Uterus (tissue), 3 donors: ENCODE measurements at regions not wholly inside any gene's neighbourhood (a gene's known extent, or its start where the extent isn't known, plus 50 kb on each side); places are given as distances from the start of the nearest gene placed in this dataset.

Source experiments
- DNase-seq, 2 donors: peaks; one replicate each; pipeline ENCODE4 v3.0.0-alpha.2; 2019 to 2020
- H3K27ac ChIP-seq, 2 donors: fragments of 200-600 bp; sonication (generic); 1 replicate in 1 of 2; 2 replicates in 1 of 2; pipeline ENCODE4 v1.5.1; 2016 to 2018
- H3K27me3 ChIP-seq, 2 donors: fragments of 200-600 bp; sonication (generic); one replicate each; pipeline ENCODE4 v1.5.1; 2018 to 2019; ENCODE audit warnings: control low read depth in 1 of 2
- H3K36me3 ChIP-seq, 2 donors: fragments of 200-600 bp; sonication (generic); one replicate each; pipeline ENCODE4 v1.5.1; 2019; ENCODE audit warnings: control low read depth in 1 of 2
- H3K4me1 ChIP-seq, 2 donors: fragments of 200-600 bp; sonication (generic); one replicate each; pipeline ENCODE4 v1.5.1; 2018 to 2019; ENCODE audit warnings: control low read depth in 1 of 2
- H3K4me3 ChIP-seq, 2 donors: fragments of 200-600 bp; sonication (generic); 1 replicate in 1 of 2; 2 replicates in 1 of 2; pipeline ENCODE4 v1.5.1; 2018 to 2019; ENCODE audit warnings: mild to moderate bottlenecking in 1 of 2
- H3K9me3 ChIP-seq, 2 donors: fragments of 200-600 bp; sonication (generic); one replicate each; pipeline ENCODE4 v1.5.1; 2019; ENCODE audit warnings: control low read depth in 1 of 2
- POLR2A ChIP-seq, 2 donors: fragments of 450-650 bp; IDR thresholded peaks; one replicate each; pipeline ENCODE4 v1.6.1; 2016; ENCODE audit warnings: antibody characterized with exemption in 2 of 2, mild to moderate bottlenecking in 1 of 2, moderate library complexity in 1 of 2
- intact Hi-C: fragments of 100-400 bp; cut with DNase I; formaldehyde crosslinking; loops from one replicate; pipeline ENCODE4 v1.15.1; 2023; ENCODE audit warnings: low total_unique reads
- TF ChIP-seq, protein P1 (sequence below), 4 experiments: fragments of 200-600 bp in 2 of 4; fragments of 450-650 bp in 2 of 4; sonication (generic) in 2 of 4; IDR thresholded peaks; one replicate each; pipeline ENCODE4 v1.5.1; 2016 to 2019; ENCODE audit warnings: antibody characterized with exemption in 4 of 4, mild to moderate bottlenecking in 2 of 4, moderate library complexity in 1 of 4
- donor health status: DM: yes; HTN: yes; CAD: no.

DNA sequence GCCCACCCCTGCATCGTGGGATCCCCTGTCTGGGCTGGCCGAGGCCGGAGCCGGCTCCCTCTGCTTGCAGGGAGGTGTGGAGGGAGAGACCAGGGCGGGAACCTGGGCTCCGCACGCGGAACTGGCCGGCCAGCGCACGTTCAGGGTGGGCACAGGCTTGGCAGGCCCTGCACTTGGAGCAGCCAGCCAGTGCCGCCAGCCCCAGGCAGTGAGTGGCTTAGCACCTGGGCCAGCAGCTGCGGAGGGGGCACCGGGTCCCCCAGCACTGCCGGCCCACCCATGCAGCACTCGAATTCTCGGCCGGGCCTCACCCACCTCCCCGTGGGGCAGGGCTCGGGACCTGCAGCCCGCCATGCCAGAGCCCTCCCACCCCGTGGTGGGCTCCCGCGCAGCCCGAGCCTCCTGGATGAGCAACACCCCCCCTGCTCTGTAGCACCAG lies 422.6 kb downstream of the AMY1C start:
- Histone ChIP-seq H3K4me3 (no peak overlapping the region), H3K4me1 (no peaks in the 10 kb centered on the region), H3K27me3 (no peaks in the 10 kb centered on the region), H3K36me3 (no peaks in the 10 kb centered on the region), H3K9me3 (no peaks in the 10 kb centered on the region), H3K27ac (no peak overlapping the region)
- DNase-seq, result no peak
- intact Hi-C loops, result no loop called here
- TF ChIP-seq, protein P1, sequence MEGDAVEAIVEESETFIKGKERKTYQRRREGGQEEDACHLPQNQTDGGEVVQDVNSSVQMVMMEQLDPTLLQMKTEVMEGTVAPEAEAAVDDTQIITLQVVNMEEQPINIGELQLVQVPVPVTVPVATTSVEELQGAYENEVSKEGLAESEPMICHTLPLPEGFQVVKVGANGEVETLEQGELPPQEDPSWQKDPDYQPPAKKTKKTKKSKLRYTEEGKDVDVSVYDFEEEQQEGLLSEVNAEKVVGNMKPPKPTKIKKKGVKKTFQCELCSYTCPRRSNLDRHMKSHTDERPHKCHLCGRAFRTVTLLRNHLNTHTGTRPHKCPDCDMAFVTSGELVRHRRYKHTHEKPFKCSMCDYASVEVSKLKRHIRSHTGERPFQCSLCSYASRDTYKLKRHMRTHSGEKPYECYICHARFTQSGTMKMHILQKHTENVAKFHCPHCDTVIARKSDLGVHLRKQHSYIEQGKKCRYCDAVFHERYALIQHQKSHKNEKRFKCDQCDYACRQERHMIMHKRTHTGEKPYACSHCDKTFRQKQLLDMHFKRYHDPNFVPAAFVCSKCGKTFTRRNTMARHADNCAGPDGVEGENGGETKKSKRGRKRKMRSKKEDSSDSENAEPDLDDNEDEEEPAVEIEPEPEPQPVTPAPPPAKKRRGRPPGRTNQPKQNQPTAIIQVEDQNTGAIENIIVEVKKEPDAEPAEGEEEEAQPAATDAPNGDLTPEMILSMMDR (IDR thresholded peaks at IDR 0.05), result no peak
- TF ChIP-seq POLR2A (IDR thresholded peaks at IDR 0.05), result no peak

DNA sequence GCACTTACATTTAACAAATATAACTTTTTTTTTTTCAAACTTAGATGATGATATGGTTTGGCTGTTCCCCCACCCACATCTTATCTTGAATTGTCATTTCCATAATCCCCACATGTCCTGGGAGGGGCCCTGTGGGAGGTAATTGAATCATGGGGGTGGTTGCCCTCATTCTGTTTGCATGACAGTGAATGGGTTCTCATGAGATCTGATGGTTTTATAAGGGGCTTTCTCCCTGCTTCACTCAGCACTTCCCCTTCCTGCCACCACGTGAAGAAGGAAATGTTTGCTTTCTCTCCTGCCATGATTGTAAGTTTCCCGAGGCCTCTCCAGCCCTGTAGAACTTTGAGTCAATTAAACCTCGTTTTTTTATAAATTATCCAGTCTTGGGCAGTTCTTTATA lies 432.6 kb downstream of the AMY1C start:
- intact Hi-C loops, result no loop called here
- no peak for DNase-seq
- Histone ChIP-seq H3K9me3 (no peaks in the 10 kb centered on the region), H3K4me1 (no peaks in the 10 kb centered on the region), H3K4me3 (no peak overlapping the region), H3K27me3 (no peaks in the 10 kb centered on the region), H3K36me3 (no peaks in the 10 kb centered on the region), H3K27ac (no peak overlapping the region)
- TF ChIP-seq, protein P1 (IDR thresholded peaks at IDR 0.05), result no peak
- no peak for TF ChIP-seq POLR2A (IDR thresholded peaks at IDR 0.05)

- H3K36me3 ChIP-seq, result no peaks in the 10 kb centered on the region
- H3K27me3 ChIP-seq, result no peaks in the 10 kb centered on the region
- H3K9me3 ChIP-seq, result no peaks in the 10 kb centered on the region
- H3K4me1 ChIP-seq, result no peaks in the 10 kb centered on the region
- DNase-seq, result no peak
- no peak overlapping the region for H3K4me3 ChIP-seq
- TF ChIP-seq POLR2A (IDR thresholded peaks at IDR 0.05), result no peak
- TF ChIP-seq, protein P1 (IDR thresholded peaks at IDR 0.05), result no peak
- no peak overlapping the region for H3K27ac ChIP-seq
- intact Hi-C loops, result no loop called here
These were observed 439.5 kb downstream of the AMY1C start for GRCh38 chr1:104189207-104189606.

- Histone ChIP-seq H3K27me3 (no peaks in the 10 kb centered on the region), H3K4me1 (no peaks in the 10 kb centered on the region), H3K36me3 (no peaks in the 10 kb centered on the region), H3K9me3 (no peaks in the 10 kb centered on the region), H3K4me3 (no peak overlapping the region), H3K27ac (no peak overlapping the region)
- TF ChIP-seq, protein P1 (IDR thresholded peaks at IDR 0.05), result no peak
- TF ChIP-seq POLR2A (IDR thresholded peaks at IDR 0.05), result no peak
- DNase-seq, result no peak
- intact Hi-C loops, result no loop called here
These were observed 441.1 kb downstream of the AMY1C start for GRCh38 chr1:104190821-104191220.

- intact Hi-C loops, result no loop called here
- Histone ChIP-seq H3K9me3 (no peaks in the 10 kb centered on the region), H3K27ac (no peak overlapping the region), H3K4me1 (no peaks in the 10 kb centered on the region), H3K36me3 (no peaks in the 10 kb centered on the region), H3K4me3 (no peak overlapping the region), H3K27me3 (no peaks in the 10 kb centered on the region)
- TF ChIP-seq, protein P1 (IDR thresholded peaks at IDR 0.05), result no peak
- no peak for TF ChIP-seq POLR2A (IDR thresholded peaks at IDR 0.05)
- DNase-seq, result no peak
These were observed 445.7 kb downstream of the AMY1C start for GRCh38 chr1:104195395-104195794.
